Astrocyte (in vitro differentiated cells and primary cell): ENCODE measurements at regions not wholly inside any gene's neighbourhood (a gene's known extent, or its start where the extent isn't known, plus 50 kb on each side); places are given as distances from the start of the nearest gene placed in this dataset.

Experiments
- DNase-seq: peaks from one replicate; pipeline ENCODE4 v3.0.0-alpha.2; 2010; ENCODE audit warnings: low read depth
- FAIRE-seq: peaks from 2 replicates; lab custom pipeline; 2011; peaks lifted over from hg19 to GRCh38; lab: Jason Lieb, UNC
- H2AFZ ChIP-seq: 2 replicates; pipeline ENCODE4 v1.6.0; 2012; ENCODE audit warnings: low read depth, low read length, inconsistent platforms
- H3K27ac ChIP-seq: 2 replicates; pipeline ENCODE4 v1.5.1; 2011; ENCODE audit warnings: low read depth, low read length, inconsistent platforms
- H3K27me3 ChIP-seq: 2 replicates; pipeline ENCODE4 v1.6.0; 2011; ENCODE audit warnings: low read length, inconsistent platforms; ENCODE audit not compliant: insufficient read depth
- H3K36me3 ChIP-seq: 2 replicates; pipeline ENCODE4 v1.5.1; 2011; ENCODE audit warnings: low read length, inconsistent platforms; ENCODE audit not compliant: insufficient read depth
- H3K4me1 ChIP-seq: 2 replicates; pipeline ENCODE4 v1.5.1; 2011; ENCODE audit warnings: low read length, inconsistent platforms; ENCODE audit not compliant: insufficient read depth
- H3K4me2 ChIP-seq: 2 replicates; pipeline ENCODE4 v1.6.0; 2012; ENCODE audit warnings: low read length, inconsistent platforms
- H3K4me3 ChIP-seq: 2 replicates; pipeline ENCODE4 v1.5.1; 2011; ENCODE audit warnings: low read depth, mild to moderate bottlenecking, low read length, inconsistent platforms; ENCODE audit not compliant: insufficient read depth
- H3K79me2 ChIP-seq: 2 replicates; pipeline ENCODE4 v1.6.0; 2012; ENCODE audit warnings: mild to moderate bottlenecking, low read length, inconsistent platforms; ENCODE audit not compliant: insufficient read depth
- H3K9ac ChIP-seq: 2 replicates; pipeline ENCODE4 v1.6.0; 2012; ENCODE audit warnings: mild to moderate bottlenecking, low read length, inconsistent platforms
- H3K9me3 ChIP-seq: 2 replicates; pipeline ENCODE4 v1.5.1; 2012; ENCODE audit warnings: low read depth, mild to moderate bottlenecking, low read length, inconsistent platforms; ENCODE audit not compliant: insufficient read depth
- H4K20me1 ChIP-seq: 2 replicates; pipeline ENCODE4 v1.6.0; 2012; ENCODE audit warnings: low read length, inconsistent platforms; ENCODE audit not compliant: insufficient read depth
- H3K27ac Mint-ChIP-seq: one replicate; pipeline ENCODE4 v1.8.0; 2021; ENCODE audit warnings: mild to moderate bottlenecking, mixed read lengths; ENCODE audit not compliant: unreplicated experiment
- H3K27me3 Mint-ChIP-seq: one replicate; pipeline ENCODE4 v1.8.0; 2021; ENCODE audit warnings: low read depth, mixed read lengths; ENCODE audit not compliant: unreplicated experiment
- H3K36me3 Mint-ChIP-seq: one replicate; pipeline ENCODE4 v1.8.0; 2021; ENCODE audit warnings: low read depth, mixed read lengths; ENCODE audit not compliant: unreplicated experiment
- H3K4me1 Mint-ChIP-seq: one replicate; pipeline ENCODE4 v1.8.0; 2021; ENCODE audit warnings: low read depth, mixed read lengths; ENCODE audit not compliant: unreplicated experiment
- H3K4me3 Mint-ChIP-seq: one replicate; pipeline ENCODE4 v1.8.0; 2021; ENCODE audit warnings: mild to moderate bottlenecking, moderate library complexity, mixed read lengths; ENCODE audit not compliant: unreplicated experiment
- H3K9me3 Mint-ChIP-seq: one replicate; pipeline ENCODE4 v1.8.0; 2021; ENCODE audit warnings: mild to moderate bottlenecking, mixed read lengths; ENCODE audit not compliant: unreplicated experiment
- CTCF ChIP-seq: IDR thresholded peaks from 2 replicates; pipeline ENCODE4 v1.5.1; 2011; ENCODE audit warnings: low read depth, mild to moderate bottlenecking, inconsistent platforms, low read length, moderate library complexity; ENCODE audit not compliant: insufficient read depth
- EZH2 ChIP-seq: IDR thresholded peaks from 2 replicates; pipeline ENCODE4 v1.6.1; 2012; ENCODE audit warnings: mild to moderate bottlenecking, low read length, inconsistent platforms; ENCODE audit not compliant: insufficient read depth

- Histone ChIP-seq H3K79me2 (no peaks in the 10 kb centered on the region), H3K9ac (no peak overlapping the region), H4K20me1 (no peaks in the 10 kb centered on the region), H3K4me1 (no peaks in the 10 kb centered on the region), H3K27ac (no peak overlapping the region), H2AFZ (no peak overlapping the region), H3K9me3 (no peaks in the 10 kb centered on the region), H3K36me3 (no peaks in the 10 kb centered on the region), H3K4me3 (no peak overlapping the region), H3K4me2 (no peak overlapping the region), H3K27me3 (no peaks in the 10 kb centered on the region)
- Mint-ChIP-seq H3K36me3 (no peaks in the 10 kb centered on the region), H3K27me3 (no peaks in the 10 kb centered on the region), H3K4me3 (no peak overlapping the region), H3K9me3 (no peaks in the 10 kb centered on the region), H3K4me1 (no peaks in the 10 kb centered on the region), H3K27ac (no peak overlapping the region)
- DNase-seq = no peak
- no peak for FAIRE-seq
- no peak for TF ChIP-seq CTCF
- TF ChIP-seq EZH2 = no peak
Measured at GRCh38 chr16:59737274-59737673, 1003.2 kb upstream of the GOT2 start.

DNA sequence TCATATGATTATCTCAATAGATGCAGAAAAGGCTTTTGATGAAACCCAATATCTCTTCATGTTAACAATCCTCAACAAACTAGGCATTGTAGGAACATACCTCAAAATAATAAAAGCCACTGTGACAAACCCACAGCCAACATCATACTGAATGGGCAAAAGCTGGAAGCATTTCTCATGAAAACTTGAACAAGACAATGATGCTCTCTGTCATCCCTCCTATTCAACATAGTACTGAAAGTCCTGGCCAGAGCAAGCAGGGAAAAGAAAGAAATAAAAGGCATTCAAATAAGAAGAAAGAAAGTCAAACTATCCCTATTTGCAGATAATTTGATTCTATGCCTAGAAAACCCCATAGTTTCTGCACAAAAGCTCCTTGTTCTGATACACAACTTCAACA is 999.2 kb upstream of the GOT2 start:
- DNase-seq (no peak), FAIRE-seq (no peak)
- no peaks in the 10 kb centered on the region for H3K4me1 ChIP-seq
- H3K36me3 Mint-ChIP-seq = no peaks in the 10 kb centered on the region
- H3K4me2 ChIP-seq = no peak overlapping the region
- no peak overlapping the region for H3K27ac Mint-ChIP-seq
- no peaks in the 10 kb centered on the region for H3K9me3 Mint-ChIP-seq
- no peak overlapping the region for H2AFZ ChIP-seq
- H3K4me3 ChIP-seq = no peak overlapping the region
- H3K27me3 ChIP-seq = no peaks in the 10 kb centered on the region
- H3K27me3 Mint-ChIP-seq = no peaks in the 10 kb centered on the region
- no peak overlapping the region for H3K9ac ChIP-seq
- no peaks in the 10 kb centered on the region for H3K36me3 ChIP-seq
- H4K20me1 ChIP-seq = no peaks in the 10 kb centered on the region
- TF ChIP-seq CTCF = no peak
- no peak for TF ChIP-seq EZH2
- no peak overlapping the region for H3K27ac ChIP-seq
- H3K4me3 Mint-ChIP-seq = no peak overlapping the region
- H3K9me3 ChIP-seq = no peaks in the 10 kb centered on the region
- H3K4me1 Mint-ChIP-seq = no peaks in the 10 kb centered on the region
- no peaks in the 10 kb centered on the region for H3K79me2 ChIP-seq

DNA sequence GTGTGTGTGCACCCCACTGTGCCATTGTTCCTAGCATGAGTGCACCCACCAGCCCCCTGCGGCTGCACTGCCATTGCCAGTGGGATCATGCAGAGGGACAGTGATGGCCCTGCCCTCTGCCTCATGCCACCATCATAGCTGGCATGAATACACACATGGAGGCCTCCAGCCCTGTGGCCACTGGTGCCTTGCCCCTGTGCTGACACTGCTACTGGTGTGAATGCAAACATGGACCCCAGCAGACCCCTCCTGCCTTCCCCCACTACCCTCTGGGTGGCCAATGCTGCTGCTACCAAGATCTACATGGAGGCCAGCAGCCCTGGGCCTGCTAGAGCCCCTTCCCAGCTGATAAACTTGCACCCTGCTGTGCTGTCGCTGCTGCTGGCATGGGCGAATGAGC is 995.5 kb upstream of the GOT2 start:
- no peak overlapping the region for H3K4me3 ChIP-seq
- Mint-ChIP-seq H3K4me1 (no peaks in the 10 kb centered on the region), H3K36me3 (no peaks in the 10 kb centered on the region), H3K9me3 (peaks cover 4% of the 10 kb centered on the region), H3K4me3 (no peak overlapping the region), H3K27me3 (no peaks in the 10 kb centered on the region), H3K27ac (no peak overlapping the region)
- no peak overlapping the region for H2AFZ ChIP-seq
- no peak overlapping the region for H3K9ac ChIP-seq
- DNase-seq (no peak), FAIRE-seq (no peak)
- H3K9me3 ChIP-seq = no peaks in the 10 kb centered on the region
- no peaks in the 10 kb centered on the region for H3K27me3 ChIP-seq
- H3K79me2 ChIP-seq = no peaks in the 10 kb centered on the region
- TF ChIP-seq CTCF (no peak), EZH2 (no peak)
- H3K27ac ChIP-seq = no peak overlapping the region
- no peaks in the 10 kb centered on the region for H3K36me3 ChIP-seq
- H4K20me1 ChIP-seq = no peaks in the 10 kb centered on the region
- H3K4me1 ChIP-seq = no peaks in the 10 kb centered on the region
- no peak overlapping the region for H3K4me2 ChIP-seq
